ENCODE measurements at regions not wholly inside any gene's neighbourhood (a gene's known extent, or its start where the extent isn't known, plus 50 kb on each side); places are given as distances from the start of the nearest gene placed in this dataset.

GRCh38 chr17:6177941-6178694, 107.9 kb downstream of the WSCD1 start:
- TF ChIP-seq FOXM1 (IDR thresholded peaks at IDR 0.05; ENCODE audit: borderline replicate concordance, low read depth) = no peak
- no peak for TF ChIP-seq CEBPB (IDR thresholded peaks at IDR 0.05)
- TF ChIP-seq TAF1 (IDR thresholded peaks at IDR 0.05; ENCODE audit: low read depth) = no peak
- no peak for TF ChIP-seq RAD21 (IDR thresholded peaks at IDR 0.05; ENCODE audit: low read depth)
- TF ChIP-seq REST (IDR thresholded peaks at IDR 0.05; ENCODE audit: low read depth) = no peak
- TF ChIP-seq NFIC (IDR thresholded peaks at IDR 0.05) = no peak
- TF ChIP-seq TEAD4 (IDR thresholded peaks at IDR 0.05) = no peak
- TF ChIP-seq MAX (IDR thresholded peaks at IDR 0.05) = no peak
